Endothelial cell of umbilical vein (primary cell): ENCODE measurements at regions not wholly inside any gene's neighbourhood (a gene's known extent, or its start where the extent isn't known, plus 50 kb on each side); places are given as distances from the start of the nearest gene placed in this dataset.
A peak's percentile ranks its signal among the peaks of the same experiment; 100 is the strongest.

Experiments used
- BruUV-seq: library from RNA; stranded (reverse); fragments of 400-500 nt; replicated peaks from 2 replicates; lab custom pipeline; 2021; lab: Mats Ljungman, UMichigan
- CTCF ChIA-PET: fragments of 300-600, 350-600 bp; sonication (Branson Sonifier 250); formaldehyde crosslinking; loops from one replicate; lab custom pipeline; 2021; ENCODE audit warnings: antibody characterized with exemption, inconsistent platforms; lab: Charles Lee
- POLR2A ChIA-PET: fragments of 300-600, 350-600 bp; sonication (Branson Sonifier 250); formaldehyde crosslinking; loops from one replicate; lab custom pipeline; 2021; ENCODE audit warnings: antibody characterized with exemption, inconsistent platforms; lab: Charles Lee
- DNase-seq: peaks from one replicate; pipeline ENCODE4 v3.0.0-alpha.2; 2011; ENCODE audit warnings: low read depth, low spot score
- FAIRE-seq: peaks from 2 replicates; lab custom pipeline; 2011; peaks lifted over from hg19 to GRCh38; lab: Jason Lieb, UNC
- H2AFZ ChIP-seq: 2 replicates; pipeline ENCODE4 v1.6.0; 2012; ENCODE audit warnings: low read depth, low read length, control low read depth, inconsistent platforms
- H3K27ac ChIP-seq: 2 replicates; pipeline ENCODE4 v1.5.1; 2011; ENCODE audit warnings: low read depth, mild to moderate bottlenecking, control low read depth, low read length, moderate library complexity; ENCODE audit not compliant: insufficient read depth
- H3K27me3 ChIP-seq, 2 experiments: 2 replicates each; pipeline versions ENCODE4 v1.6.0 to v1.6.1; 2011; ENCODE audit warnings: low read length in 2 of 2, mixed read lengths in 1 of 2; ENCODE audit not compliant: control insufficient read depth in 2 of 2, insufficient read depth in 2 of 2
- H3K36me3 ChIP-seq, 2 experiments: 2 replicates in 1 of 2; 3 replicates in 1 of 2; pipeline ENCODE4 v1.5.1; 2011; ENCODE audit warnings: low read length in 2 of 2, mild to moderate bottlenecking in 1 of 2, moderate library complexity in 1 of 2; ENCODE audit not compliant: control insufficient read depth in 2 of 2, insufficient read depth in 2 of 2; ENCODE audit errors: extremely low read depth in 1 of 2
- H3K4me1 ChIP-seq: 3 replicates; pipeline ENCODE4 v1.5.1; 2011; ENCODE audit warnings: mild to moderate bottlenecking, low read length; ENCODE audit not compliant: control insufficient read depth, insufficient read depth; ENCODE audit errors: extremely low read depth
- H3K4me2 ChIP-seq: 2 replicates; pipeline ENCODE4 v1.6.1; 2011; ENCODE audit warnings: low read length, control low read depth, mixed read lengths; ENCODE audit not compliant: insufficient read depth
- H3K4me3 ChIP-seq, 3 experiments: fragments of 200-600 bp in 1 of 3; sonication (generic), shearing (Covaris generic) in 1 of 3; replicated peaks in 1 of 3; 2 replicates each; pipeline ENCODE4 v1.5.1; 2011 to 2016; ENCODE audit warnings: control low read depth in 3 of 3, low read length in 3 of 3, mild to moderate bottlenecking in 2 of 3, inconsistent platforms in 1 of 3, low read depth in 1 of 3, moderate library complexity in 1 of 3; ENCODE audit not compliant: insufficient read depth in 1 of 3
- H3K79me2 ChIP-seq: 2 replicates; pipeline ENCODE4 v1.6.0; 2012; ENCODE audit warnings: low read length, inconsistent platforms; ENCODE audit not compliant: control insufficient read depth, insufficient read depth
- H3K9ac ChIP-seq: replicated peaks from 2 replicates; pipeline ENCODE3; 2011; ENCODE audit warnings: low read length, control low read depth; ENCODE audit not compliant: insufficient read depth; ENCODE audit errors: extremely low read depth
- H3K9me1 ChIP-seq: replicated peaks from 3 replicates; pipeline ENCODE4 v1.6.0; 2011; ENCODE audit warnings: mild to moderate bottlenecking, low read length; ENCODE audit not compliant: control insufficient read depth, insufficient read depth; ENCODE audit errors: extremely low read depth
- H3K9me3 ChIP-seq: replicated peaks from 2 replicates; pipeline ENCODE4 v1.5.1; 2012; ENCODE audit warnings: low read length, inconsistent platforms; ENCODE audit not compliant: control insufficient read depth, insufficient read depth
- H4K20me1 ChIP-seq: replicated peaks from 2 replicates; pipeline ENCODE3; 2011; ENCODE audit warnings: mild to moderate bottlenecking, low read length; ENCODE audit not compliant: control insufficient read depth, insufficient read depth; ENCODE audit errors: extremely low read depth
- CTCF ChIP-seq, 2 donors: IDR thresholded peaks; 1 replicate in 1 of 2; 2 replicates in 1 of 2; pipeline ENCODE4 v1.5.1; 2011; ENCODE audit warnings: low read length in 2 of 2, mild to moderate bottlenecking in 2 of 2, moderate library complexity in 2 of 2, control low read depth in 1 of 2, inconsistent platforms in 1 of 2, low read depth in 1 of 2; ENCODE audit not compliant: insufficient read depth in 1 of 2; ENCODE audit errors: extremely low read depth in 1 of 2
- EZH2 ChIP-seq: IDR thresholded peaks from 2 replicates; pipeline ENCODE4 v1.6.1; 2012; ENCODE audit warnings: borderline replicate concordance, low read depth, mild to moderate bottlenecking, moderate library complexity, low read length, inconsistent platforms; ENCODE audit not compliant: severe bottlenecking
- FOS ChIP-seq: IDR thresholded peaks from 2 replicates; pipeline ENCODE4 v1.6.1; 2011; ENCODE audit warnings: mild to moderate bottlenecking, low read length, moderate library complexity, borderline replicate concordance; ENCODE audit not compliant: insufficient read depth
- GATA2 ChIP-seq: IDR thresholded peaks from 2 replicates; pipeline ENCODE4 v1.7.0; 2011; ENCODE audit warnings: low read depth, mild to moderate bottlenecking, moderate library complexity, mixed read lengths, low read length; ENCODE audit not compliant: insufficient read length, insufficient read depth
- JUN ChIP-seq: IDR thresholded peaks from 2 replicates; pipeline ENCODE4 v1.6.1; 2011; ENCODE audit warnings: borderline replicate concordance, low read depth; ENCODE audit not compliant: insufficient read length, insufficient read depth
- MAX ChIP-seq: IDR thresholded peaks from 2 replicates; pipeline ENCODE4 v1.6.1; 2011; ENCODE audit not compliant: insufficient read depth, insufficient read length
- MYC ChIP-seq: IDR thresholded peaks from one replicate; pipeline ENCODE4 v1.6.1; 2011; ENCODE audit warnings: mild to moderate bottlenecking, low read depth, low read length
- POLR2A ChIP-seq: IDR thresholded peaks from 2 replicates; pipeline ENCODE4 v1.6.1; 2012; ENCODE audit warnings: low read depth, mild to moderate bottlenecking, control low read depth, low read length
- POLR2AphosphoS5 ChIP-seq: IDR thresholded peaks from 2 replicates; pipeline ENCODE4 v1.6.1; 2012; ENCODE audit warnings: low read depth, mild to moderate bottlenecking, control low read depth, low read length, moderate library complexity; ENCODE audit not compliant: insufficient read depth
- dilution Hi-C: fragments of 300-500 bp; cut with MboI; formaldehyde crosslinking; loops from one replicate; pipeline ENCODE4 v1.15.0; 2019; ENCODE audit warnings: low sequenced_read_pairs; ENCODE audit not compliant: extremely low pct_ligation_motif_present
- intact Hi-C: fragments of 100-400 bp; cut with micrococcal nuclease; formaldehyde crosslinking; loops from one replicate; pipeline ENCODE4 v1.10.0; 2022

GRCh38 chr2:65576861-65577601, 144.6 kb upstream of the SPRED2 start:
- H3K27me3 ChIP-seq: no peaks in the 10 kb centered on the region
- FAIRE-seq: peak; percentile 83
- TSS peak; percentile 85 for BruUV-seq
- dilution Hi-C loops (no loop called here), intact Hi-C loops (loop anchor here (1.0 to 5.0 kb wide), 3 partner anchors 447 to 998 kb away; partner anchors contain the start of genes RAB1A and SLC1A4)
- no peaks in the 10 kb centered on the region for H3K36me3 ChIP-seq
- H3K4me1 ChIP-seq: peaks cover 19% of the 10 kb centered on the region
- no peaks in the 10 kb centered on the region for H4K20me1 ChIP-seq
- H3K9ac ChIP-seq: peak overlapping the region; percentile 31
- ChIA-PET POLR2A (interaction anchor here (0.7 kb wide), 1 partner anchor 785 kb away, joined by 3 read pairs; no protein-coding TSS in a partner anchor), CTCF (interaction anchor here (1.0 kb wide), 1 partner anchor 63 kb away, joined by 3 read pairs; no protein-coding TSS in a partner anchor)
- no peaks in the 10 kb centered on the region for H3K9me3 ChIP-seq
- H3K4me3 ChIP-seq: no peak overlapping the region
- TF ChIP-seq MAX: no peak
- no peak for TF ChIP-seq EZH2
- TF ChIP-seq MYC: no peak
- no peak for TF ChIP-seq POLR2A
- peak; percentile 98 for TF ChIP-seq JUN
- TF ChIP-seq CTCF (IDR thresholded peaks at IDR 0.05; ENCODE audit: extremely low read depth in 1 of 2, insufficient read depth in 1 of 2, low read depth in 1 of 2, low read length in 2 of 2): no peak
- peak; percentile 96 for TF ChIP-seq FOS
- peak; percentile 57 for TF ChIP-seq POLR2AphosphoS5
- peak; percentile 36 for TF ChIP-seq GATA2
- no peaks in the 10 kb centered on the region for H3K9me1 ChIP-seq
- H3K79me2 ChIP-seq: no peaks in the 10 kb centered on the region
- peak overlapping the region; percentile 88 for H3K27ac ChIP-seq
- peak; percentile 87 for DNase-seq
- H3K4me2 ChIP-seq: peak overlapping the region; percentile 62
- peak overlapping the region; percentile 35 for H2AFZ ChIP-seq
